ENCODE measurements at regions not wholly inside any gene's neighbourhood (a gene's known extent, or its start where the extent isn't known, plus 50 kb on each side); places are given as distances from the start of the nearest gene placed in this dataset.
"Not testable (repeated sequence)": the region's sequence is repeated elsewhere in the genome, so short reads cannot be mapped to it uniquely, and the experiment has no call there.

DNA sequence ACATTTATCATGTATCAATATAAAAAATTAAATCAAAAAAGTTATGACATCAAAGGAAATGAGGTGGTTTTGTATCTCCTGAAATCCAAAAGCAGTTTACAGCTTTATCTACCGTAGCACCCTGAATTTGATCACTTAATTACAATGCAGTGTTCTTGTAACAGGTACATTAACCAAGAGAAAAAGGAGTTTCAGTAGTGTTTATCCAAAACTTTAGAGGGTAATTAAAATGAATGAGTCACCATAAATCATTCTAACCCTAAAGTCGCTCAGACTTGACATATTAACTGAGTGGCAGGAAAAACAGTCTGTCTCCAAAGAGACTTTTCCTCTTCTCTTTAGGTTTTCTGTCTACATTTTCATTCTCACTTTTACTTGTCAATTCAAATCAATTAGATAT is 907.6 kb upstream of the EPHA5 start:
- DNase-seq, result no peak

DNA sequence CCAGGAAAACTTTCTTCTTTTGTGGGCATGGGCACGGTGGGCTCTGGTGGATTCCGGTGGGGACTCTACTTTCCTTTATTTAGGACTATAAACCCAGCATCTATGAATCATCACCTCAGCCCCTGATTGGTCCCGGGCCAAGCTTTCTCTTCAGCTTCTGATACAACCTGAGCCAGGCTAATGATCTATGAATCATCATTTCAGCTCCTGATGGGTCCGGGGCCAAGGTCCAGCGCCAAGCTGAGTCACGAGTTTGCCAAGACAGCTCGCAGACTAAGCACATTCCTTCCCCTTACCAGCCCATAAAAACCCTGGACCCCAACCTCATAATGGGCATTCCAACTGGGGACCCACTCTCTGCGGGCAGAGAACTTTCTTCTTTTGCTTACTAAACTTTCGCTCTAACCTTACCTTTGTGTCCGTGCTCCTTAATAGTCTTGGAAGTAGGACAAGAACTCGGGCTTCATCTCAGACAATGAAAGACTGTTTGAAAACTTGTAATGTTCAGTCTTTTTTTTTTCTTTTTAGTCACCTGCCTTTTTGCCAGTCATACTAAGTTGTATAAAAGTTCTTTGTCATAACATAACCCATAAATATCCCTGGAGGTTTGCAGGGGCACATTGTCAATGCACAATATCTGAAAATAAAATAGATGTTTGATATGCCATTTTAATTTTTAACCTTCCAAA is 904.9 kb upstream of the EPHA5 start:
- no peak for DNase-seq

DNA sequence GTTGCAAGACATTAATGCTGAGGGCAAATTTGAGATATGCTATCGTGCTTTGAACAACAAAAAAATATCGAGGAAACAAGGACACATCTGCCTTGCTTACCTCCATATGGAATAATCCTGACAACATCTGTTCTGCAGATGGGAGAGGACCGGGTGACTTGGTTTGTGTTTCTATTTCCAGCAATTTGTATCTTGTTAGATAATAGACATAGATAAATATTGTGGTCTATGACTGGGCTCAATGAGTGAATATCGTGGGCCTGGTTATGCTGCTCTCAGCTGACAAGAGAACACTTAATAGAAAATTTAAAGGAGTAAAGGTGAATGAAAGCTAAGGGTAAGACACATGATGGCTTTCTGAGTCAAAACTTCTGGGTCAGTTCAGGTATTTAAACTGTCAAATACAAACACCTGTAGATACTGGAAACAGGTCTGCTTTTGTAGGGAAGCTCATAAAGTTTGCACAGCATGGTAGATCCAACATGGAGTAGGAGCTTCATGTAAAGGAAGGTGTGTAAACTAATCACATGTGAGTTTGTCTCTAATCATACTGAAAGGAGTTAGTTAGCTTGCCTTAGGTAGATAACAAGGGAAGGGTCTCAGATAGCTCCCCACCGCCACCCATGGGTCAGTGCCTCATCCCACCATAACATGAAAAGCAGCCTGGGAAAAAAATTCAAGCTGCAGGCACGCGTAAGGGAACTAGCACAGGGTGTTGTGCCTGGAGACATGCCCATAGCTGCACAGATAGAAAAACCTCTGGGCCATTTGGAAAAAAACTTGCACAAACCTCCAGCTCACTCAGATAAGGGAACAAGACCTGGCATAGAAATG is 904.1 kb upstream of the EPHA5 start:
- DNase-seq, result no peak

DNA sequence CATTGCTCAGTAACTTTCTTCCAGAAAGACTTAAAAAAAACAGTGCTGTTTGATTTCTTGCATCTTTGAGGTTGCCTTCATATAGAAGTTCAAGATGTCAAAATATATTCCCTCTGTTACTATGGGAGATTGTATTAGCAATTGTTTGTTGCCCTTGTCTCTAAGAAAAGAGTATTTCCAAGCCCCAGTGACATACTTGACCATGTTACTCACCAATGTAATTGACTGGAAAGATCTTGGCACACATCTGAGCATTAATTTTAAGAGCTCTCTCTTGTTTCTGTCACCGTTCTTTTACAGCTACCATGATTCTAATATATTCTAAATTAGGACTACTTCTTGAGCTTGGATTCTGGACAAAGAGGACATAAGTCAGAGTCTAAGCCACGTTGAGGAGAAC is 902.7 kb upstream of the EPHA5 start:
- no peak for DNase-seq

DNA sequence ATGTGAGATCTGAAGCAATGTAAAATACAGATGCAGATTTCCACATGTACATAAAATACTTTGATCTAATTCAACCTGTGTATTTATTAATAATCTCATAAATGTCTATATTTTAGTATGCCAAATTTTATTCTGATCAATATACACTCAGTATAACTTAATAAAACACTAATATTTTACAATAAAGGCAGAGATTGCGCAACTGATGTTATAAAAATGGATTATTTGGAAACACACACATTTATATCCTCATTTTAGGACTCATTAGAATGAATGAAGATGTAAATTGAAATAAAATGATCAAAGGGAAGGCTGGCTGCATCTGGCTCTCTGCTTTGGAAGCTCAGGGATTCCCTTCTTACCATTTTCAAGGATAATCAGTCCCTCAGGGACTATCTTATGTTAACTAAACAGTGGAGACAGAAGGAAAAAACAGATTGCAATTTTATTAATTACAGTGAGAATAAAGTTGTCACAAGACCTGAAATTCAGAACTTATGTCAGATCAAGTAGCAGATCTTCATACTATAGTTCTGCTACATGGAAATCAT is 900.9 kb upstream of the EPHA5 start:
- DNase-seq, result no peak

DNA sequence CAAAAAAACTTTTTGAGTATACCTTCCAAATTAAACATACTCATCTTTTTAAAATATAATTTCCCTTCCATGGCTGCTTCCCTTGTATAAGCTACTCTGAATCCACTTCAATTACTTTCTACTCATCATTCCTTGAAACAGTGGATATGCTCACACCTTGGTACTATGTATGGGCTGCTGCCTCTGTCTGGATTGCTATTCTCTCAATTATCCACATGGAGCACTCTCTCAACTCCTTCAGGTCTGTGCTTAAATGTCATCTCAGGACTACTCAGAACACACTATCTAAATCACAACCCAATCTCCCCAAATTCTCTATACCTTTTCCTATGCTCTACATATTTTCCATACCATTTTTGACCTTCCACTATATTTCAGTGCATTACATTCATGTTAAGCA is 898.9 kb upstream of the EPHA5 start:
- DNase-seq, result no peak

DNA sequence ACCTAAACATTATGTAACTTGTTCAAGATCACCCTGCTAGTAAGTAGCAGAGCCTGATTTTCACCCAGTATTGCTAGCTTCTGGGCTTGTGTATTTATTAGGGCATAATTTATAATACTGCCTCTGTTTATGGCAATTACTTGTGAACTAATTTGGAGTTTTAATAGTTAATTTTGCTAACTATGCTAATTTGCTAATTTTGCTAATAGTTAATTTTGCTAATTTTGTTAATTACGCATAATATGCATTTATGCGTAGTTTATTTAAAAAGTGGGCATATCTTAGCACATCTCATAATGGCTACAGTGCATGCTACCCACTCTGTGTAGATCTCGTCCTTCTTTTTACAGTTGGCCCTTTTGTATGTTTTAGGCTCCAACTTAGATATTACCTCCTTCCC is 898.1 kb upstream of the EPHA5 start:
- DNase-seq, result no peak

DNA sequence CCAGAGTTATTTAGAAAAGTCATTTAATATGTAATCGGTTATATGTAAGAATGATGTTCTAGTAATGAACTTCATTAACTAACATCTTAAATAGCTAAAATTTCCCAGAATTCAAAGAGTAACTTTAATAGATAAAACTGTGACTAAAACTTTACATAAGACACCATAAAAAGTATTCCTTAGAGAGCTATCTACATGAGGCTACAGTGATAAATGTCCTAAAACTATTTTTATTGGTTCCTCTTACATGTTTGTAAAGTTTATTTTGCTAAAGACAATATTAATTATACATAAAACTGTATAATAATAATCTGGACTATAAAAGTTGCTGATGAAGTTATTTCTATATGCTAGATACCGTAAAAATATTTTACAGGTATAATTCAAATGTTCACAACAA is 897.7 kb upstream of the EPHA5 start:
- no peak for DNase-seq

DNA sequence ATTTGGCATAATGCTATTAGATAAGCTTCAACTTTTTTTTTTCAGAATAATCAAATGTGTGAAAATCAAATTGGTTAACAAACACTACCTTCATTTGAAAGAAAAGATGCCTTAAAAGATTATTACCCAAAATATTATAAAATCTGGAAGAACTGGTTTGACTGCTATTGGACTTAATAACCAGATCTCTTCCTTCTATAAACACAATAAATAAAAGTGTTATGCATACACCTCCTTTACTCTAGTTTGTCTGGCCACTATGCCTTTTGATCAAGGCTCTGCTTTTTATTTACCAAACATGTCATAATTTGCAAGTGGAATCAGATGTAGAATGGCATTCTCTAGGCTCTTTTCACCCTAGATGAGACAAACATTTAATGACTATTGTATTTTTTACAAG is 897.3 kb upstream of the EPHA5 start:
- no peak for DNase-seq

DNA sequence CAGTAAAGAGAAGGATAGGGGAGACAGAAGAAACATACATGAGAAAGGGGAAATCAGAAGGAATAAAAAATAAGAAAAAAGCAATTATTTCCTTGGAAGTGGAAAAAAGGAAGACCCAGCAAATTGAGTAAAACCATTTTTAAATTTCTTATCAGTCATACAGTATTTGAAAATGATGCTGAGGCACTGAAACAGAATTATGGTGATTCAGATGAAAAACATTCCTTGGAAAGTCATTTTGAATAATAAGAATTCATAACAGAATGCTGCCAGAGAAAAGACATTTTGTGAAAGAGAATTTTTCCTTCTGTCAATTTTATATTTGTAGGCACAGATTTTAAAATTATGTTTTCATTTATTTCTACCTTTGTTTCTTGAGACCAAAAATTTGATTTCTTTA is 895.5 kb upstream of the EPHA5 start:
- DNase-seq, result no peak

DNA sequence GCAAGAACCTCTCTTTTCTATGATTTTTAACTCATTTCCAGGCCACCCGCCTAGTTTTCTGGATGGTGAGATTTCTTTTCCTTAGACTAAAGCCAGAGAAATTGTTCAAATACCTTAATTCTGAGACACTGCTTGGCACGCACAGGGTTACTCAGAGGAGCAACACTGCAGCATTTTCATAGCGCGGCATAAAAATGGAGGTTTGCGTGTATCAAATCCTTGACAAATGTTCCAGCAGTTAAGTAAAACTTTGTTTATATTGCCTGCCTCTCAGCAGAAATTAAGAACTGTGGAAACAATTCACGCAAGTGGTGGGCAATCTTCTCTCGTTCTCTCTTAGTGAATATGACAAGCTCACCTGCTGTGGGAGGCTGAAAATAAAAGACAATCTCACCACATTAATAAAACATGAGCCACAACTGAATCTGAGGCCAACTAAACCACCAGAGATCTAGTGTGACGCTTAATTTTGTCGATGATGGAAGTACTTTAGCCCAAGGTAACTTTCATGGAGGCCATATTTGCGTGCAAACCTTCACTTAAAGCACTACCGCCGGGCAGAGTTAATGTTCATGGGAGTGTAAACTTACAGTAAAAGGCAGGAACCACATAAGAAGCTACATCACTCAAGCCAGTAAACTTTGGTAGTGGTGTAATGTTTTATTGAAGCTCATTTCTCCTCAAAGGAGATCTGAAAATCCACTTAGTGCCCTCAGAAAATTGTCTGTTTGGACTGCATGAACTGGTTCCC is 894.8 kb upstream of the EPHA5 start:
- no peak for DNase-seq

DNA sequence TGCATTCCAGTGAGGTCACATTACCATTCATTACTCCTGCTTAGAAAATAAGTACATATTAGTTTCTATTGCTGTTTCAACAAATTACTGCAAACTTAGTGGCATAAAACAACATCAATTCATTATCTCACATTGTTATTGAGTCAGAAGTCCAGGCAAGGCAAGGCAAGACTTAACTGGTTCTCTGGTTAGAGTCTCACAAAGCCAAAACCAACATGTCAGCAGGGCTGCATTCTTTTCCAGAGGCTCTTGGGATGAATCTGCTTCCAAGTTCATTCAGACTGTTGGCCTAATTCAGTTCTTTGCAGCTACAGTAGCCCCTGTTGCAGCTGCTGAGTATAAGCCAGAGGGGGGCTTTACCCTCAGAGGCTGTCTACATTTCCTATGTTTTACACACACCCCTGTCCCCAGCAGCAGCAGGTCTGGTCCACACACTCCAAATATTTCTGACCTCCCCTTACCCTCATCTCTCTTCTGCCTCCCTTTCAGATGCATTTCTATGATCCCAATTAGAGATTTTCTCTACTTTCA is 892.1 kb upstream of the EPHA5 start:
- no peak for DNase-seq

DNA sequence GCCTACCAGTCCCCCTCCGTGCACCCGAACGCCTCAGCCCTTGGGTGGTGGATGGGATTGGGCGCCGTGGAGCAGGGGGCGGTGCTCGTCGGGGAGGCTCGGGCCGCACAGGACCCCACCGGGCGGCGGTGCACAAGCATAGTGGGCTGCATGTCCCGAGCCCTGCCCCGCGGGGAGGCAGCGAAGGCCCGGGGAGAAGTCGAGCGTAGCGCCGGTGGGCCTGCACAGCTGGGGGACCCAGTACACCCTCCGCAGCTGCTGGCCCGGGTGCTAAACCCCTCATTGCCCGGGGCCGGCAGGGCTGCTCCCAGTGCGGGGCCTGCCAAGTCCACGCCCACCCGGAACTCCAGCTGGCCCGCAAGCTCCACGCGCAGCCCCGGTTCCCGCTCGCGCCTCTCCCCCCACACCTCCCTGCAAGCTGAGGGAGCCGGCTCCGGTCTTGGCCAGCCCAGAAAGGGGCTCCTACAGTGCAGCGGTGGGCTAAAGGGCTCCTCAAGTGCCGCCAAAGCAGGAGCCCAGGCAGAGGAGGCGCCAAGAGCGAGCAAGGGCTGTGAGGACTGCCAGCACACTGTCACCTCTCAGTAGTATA is 891.3 kb upstream of the EPHA5 start:
- DNase-seq, result not testable (repeated sequence)

DNA sequence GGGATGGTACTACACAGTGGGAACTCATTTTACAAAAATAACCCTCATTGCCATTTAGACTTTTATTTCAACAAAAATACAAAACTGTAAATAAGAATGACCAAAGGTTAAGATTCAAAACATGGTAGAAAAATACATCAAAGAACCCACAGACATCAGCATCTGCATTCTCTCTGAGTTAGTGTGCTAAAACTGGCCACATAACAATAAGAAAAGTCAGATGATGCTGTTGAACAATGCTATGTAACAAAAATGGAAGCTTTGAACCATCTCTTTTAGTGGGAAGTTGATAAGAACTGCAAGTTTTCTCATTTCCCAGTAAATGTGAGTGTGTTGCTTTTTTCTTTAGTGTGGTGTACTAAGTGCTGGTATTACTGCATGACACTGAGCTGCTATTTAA is 888.4 kb upstream of the EPHA5 start:
- no peak for DNase-seq

DNA sequence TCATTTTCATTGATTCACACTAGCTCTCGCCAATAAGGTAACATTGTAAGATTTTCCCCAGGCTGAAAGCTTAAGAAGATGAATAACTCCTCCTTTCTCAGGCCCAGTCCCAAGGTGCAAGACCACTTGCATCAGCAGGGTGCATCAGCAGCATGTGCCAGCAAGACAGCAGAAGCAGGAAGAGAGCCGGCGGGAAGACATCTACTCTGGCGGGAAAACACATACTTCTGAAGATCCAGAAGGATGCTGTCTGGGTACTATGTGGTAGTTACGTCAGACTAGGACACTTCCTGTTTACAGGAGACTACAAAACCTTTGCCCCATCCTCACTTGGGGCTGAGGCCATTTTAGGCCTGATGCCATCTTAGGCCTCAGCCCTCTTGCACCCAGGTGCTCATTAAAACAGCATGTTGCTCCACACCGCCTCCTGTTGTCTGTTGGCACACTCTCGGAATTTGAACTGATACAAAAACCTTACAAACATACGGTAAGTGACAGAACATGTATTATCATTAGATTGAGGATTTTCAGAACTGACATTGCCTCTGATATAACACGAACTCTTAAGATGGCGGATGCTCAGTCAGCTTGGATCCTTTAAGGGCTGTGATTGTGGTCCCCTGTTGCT is 886.5 kb upstream of the EPHA5 start:
- no peak for DNase-seq

DNA sequence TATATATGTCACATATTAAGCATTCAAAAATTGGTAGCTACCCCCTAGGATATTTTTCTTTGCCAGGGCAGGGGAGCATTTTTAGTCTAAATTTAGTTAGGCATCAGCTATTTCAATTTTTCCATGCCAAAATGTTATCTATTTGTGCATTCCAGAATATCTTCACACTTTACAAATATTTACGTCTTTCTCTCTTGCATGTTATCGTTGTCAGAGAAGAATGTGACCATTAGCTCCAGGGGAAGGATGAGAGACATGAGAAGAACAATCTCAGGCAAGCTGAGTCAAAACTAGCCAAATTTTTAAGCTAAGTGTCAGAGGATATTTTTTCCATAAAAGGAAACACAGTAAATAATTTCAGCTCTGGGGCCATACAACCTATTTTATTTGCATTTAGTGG is 885.0 kb upstream of the EPHA5 start:
- DNase-seq, result no peak

DNA sequence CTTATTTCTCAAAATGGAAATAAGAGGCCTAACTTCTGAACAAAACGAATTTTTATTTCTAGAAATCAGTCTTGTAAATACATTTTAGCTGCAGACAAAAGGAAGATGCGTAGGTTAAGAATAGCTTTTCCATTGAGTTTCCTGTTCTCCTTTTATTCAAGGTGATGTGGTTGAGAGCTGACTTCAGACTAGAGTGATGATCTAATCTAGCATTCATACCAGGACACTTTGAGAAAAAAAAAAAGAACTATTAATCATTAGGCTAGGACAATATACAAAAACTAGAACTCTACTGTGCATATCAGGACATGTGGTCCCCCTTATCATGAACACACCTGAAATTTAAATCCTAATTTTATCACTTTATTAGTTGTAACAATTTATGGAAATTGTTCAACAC is 884.5 kb upstream of the EPHA5 start:
- DNase-seq, result no peak

DNA sequence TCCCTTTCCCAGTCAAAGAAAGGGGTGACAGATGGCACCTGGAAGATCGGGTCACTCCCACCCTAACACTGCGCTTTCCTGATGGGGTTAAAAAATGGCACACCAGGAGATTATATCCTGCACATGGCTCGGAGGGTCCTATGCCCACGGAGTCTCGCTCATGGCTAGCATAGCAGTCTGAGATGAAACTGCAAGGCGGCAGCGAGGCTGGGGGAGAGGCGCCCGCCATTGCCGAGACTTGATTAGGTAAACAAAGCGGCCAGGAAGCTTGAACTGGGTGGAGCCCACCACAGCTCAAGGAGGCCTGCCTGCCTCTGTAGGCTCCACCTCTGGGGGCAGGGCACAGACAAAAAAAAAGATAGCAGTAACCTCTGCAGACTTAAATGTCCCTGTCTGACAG is 875.0 kb upstream of the EPHA5 start:
- DNase-seq, result not testable (repeated sequence)

DNA sequence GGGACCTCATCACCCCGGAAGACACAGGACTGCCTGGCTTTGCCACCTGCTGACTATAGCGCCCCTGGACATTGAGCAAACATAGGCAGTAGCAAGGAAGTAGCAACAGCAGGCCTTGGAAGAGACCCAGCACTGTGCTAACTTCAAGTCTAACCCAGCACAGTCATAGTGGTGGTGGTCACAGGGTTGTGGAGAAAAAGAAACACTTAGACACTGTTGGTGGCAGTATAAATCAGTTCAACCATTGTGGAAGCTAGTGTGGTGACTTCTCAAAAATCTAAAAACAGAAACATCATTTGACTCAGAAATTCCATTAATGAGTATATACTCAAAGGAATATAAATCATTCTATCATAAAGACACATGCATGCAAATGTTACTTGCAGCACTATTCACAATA is 874.0 kb upstream of the EPHA5 start:
- no peak for DNase-seq

DNA sequence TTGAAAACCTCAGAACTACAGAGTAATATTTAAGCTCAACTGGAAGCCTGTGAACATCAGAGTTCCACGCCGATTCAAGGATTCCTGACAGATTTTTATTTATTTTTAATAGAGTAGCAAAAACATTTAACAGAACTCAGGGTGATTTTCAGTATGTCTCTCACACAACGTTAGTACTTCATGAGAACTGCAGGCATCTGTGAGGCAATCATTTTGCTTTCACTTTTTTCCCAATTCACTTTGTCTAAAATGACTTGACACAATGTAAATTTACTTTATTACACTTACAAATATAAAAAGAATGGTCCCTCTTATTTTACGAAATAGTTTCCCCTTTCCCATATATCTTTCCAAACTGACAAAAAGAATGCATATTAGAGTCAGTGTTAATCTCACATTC is 869.5 kb upstream of the EPHA5 start:
- DNase-seq, result no peak

DNA sequence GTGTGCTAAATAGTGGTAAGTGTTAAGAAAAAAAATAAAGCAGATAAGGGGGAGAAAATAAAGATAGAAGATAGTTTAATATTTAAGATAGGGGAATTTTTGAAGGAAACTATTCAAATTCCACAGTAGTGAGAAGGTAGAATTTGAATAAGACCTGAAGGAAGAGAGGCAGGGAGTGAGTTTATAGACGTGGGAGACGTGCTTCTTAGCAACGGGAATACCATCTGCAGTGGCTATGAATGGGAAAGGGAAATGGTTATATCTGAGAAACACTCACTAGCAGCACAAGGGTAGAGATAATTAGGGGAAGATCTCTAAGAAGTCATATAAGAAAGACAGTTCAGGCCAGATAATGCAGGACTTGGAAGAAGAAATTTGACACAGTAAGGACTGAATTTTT is 854.5 kb upstream of the EPHA5 start:
- DNase-seq, result no peak

DNA sequence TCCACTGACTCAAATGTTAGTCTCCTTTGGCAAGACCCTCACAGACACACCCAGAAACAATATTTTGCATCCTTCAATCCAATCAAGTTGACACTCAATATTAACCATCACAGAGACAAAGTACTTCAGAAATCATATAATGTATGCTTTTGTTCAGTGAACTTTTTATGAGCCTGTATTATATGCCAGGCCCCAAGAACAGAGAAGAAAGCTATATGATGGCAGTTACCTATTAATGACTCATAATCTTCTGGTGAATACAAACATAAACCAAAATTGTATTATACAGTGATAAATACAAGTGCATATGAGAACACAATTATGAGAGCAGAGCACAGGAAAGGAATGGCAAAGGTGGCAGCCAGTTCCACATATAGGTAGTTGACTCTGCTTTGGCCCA is 852.0 kb upstream of the EPHA5 start:
- DNase-seq, result no peak

DNA sequence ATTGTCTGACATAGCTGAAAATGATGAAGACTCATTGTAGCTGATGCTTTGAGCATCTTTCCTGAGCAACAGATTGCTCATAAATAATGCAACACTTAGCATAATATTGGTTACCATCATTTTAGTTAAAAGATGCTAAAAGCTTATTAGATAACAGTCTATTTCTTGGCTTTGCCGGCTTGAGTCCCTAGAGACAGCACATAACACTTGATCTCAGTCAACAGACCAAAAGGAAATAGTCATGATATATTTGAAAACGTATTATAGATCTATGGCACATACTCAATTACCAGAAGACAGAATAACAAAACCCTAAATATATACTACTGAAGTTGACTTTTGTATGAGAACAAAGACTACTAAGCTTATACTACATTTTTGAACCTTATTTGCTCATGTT is 846.7 kb upstream of the EPHA5 start:
- no peak for DNase-seq
